H7 (cell line): ENCODE measurements at regions not wholly inside any gene's neighbourhood (a gene's known extent, or its start where the extent isn't known, plus 50 kb on each side); places are given as distances from the start of the nearest gene placed in this dataset.

Experiments
- DNase-seq: peaks from one replicate; pipeline ENCODE4 v3.0.0; 2012
- H3K27me3 ChIP-seq: 2 replicates; pipeline ENCODE4 v1.6.0; 2011; ENCODE audit warnings: mild to moderate bottlenecking, low read length; ENCODE audit not compliant: control insufficient read depth, insufficient read depth
- H3K36me3 ChIP-seq: replicated peaks from 2 replicates; pipeline ENCODE4 v1.5.1; 2011; ENCODE audit warnings: low read length; ENCODE audit not compliant: control insufficient read depth, insufficient read depth
- H3K4me3 ChIP-seq: 2 replicates; pipeline ENCODE4 v1.5.1; 2011; ENCODE audit warnings: low read depth, mild to moderate bottlenecking, control low read depth, low read length, moderate library complexity; ENCODE audit not compliant: insufficient read depth

DNA sequence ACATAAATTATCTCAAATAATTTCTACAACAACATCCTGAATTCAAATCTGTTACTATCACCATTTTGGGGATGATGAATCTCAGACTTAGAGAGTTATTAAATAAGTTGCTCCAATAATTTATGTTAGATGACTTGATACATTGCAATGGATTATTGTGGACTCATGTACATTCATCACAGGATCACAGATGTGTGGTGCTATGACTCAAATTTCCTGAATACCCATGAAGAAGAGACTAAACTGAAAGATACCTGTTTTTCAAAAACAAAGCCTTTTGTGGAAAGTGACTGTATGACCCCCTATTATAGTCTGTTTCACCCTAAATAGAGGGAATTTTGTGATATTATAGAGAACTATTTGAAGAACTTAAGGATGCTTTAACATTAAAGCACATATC is 315.0 kb downstream of the PLA2G4A start:
- Histone ChIP-seq H3K4me3 (no peak overlapping the region), H3K36me3 (no peaks in the 10 kb centered on the region), H3K27me3 (no peaks in the 10 kb centered on the region)
- DNase-seq: no peak

DNA sequence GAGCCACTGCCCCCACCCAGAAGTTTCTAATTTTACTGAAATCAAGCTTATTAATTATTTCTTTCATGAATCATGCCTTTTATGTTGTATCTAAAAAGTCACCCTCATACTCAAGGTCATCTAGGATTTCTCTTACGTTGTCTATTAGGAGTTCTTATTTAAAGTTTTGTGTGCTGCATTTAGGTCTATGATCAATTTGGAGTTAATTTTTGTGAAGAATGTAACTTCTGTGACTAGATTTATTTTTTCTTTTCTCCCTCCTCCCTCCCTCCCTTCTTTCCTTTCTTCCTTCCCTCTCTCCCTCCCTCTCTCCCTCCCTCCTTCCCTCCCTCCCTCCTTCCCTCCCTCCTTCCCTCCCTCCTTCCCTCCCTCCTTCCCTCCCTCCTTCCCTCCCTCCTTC is 317.6 kb downstream of the PLA2G4A start:
- no peaks in the 10 kb centered on the region for H3K27me3 ChIP-seq
- H3K4me3 ChIP-seq: no peak overlapping the region
- no peaks in the 10 kb centered on the region for H3K36me3 ChIP-seq
- no peak for DNase-seq

DNA sequence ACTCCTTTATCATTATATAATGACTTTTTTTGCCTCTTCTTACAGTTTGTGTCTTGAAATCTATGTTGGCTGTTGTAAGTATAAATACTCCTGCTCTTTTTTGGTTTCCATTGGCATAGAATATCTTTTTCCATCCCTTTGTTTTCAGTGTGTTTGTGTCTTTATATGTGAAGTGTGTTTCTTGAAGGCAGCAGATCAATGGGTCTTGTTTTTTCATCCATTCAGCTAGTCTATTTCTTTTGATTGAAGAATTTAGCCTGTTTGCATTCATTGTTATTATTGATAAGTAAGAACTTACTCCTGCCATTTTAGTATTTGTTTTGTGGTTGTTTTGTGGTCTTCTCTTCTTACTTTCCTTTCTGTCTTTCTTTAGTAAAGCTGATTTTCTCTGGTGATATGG is 322.8 kb downstream of the PLA2G4A start:
- Histone ChIP-seq H3K27me3 (no peaks in the 10 kb centered on the region), H3K36me3 (no peaks in the 10 kb centered on the region), H3K4me3 (no peak overlapping the region)
- no peak for DNase-seq

GRCh38 chr1:187153047-187153446 is 324.3 kb downstream of the PLA2G4A start:
- DNase-seq: no peak
- H3K36me3 ChIP-seq: no peaks in the 10 kb centered on the region

DNA sequence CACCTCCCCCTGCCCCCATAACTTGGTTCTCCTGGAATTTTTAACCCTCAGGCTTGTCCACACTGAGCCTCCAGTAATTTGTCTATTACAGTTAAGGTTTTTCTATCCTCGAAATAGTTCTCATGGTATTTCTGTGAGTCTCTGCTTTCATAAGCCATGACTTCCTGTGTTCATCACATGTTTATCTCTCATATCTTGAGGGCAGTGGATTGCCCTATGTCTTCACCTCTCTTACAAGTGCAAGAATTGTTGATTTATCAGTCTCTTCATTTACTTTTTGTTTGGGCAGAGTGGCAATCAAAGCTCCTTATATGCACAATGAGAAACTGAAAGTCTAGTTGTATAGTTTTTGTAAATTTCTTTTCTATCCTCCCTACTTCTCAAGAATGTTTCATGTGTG is 328.4 kb downstream of the PLA2G4A start:
- H3K27me3 ChIP-seq: no peaks in the 10 kb centered on the region
- no peak for DNase-seq
- H3K4me3 ChIP-seq: no peak overlapping the region
- no peaks in the 10 kb centered on the region for H3K36me3 ChIP-seq

More at GRCh38 chr1:187153047-187153446, 324.3 kb downstream of the PLA2G4A start:
- Histone ChIP-seq H3K27me3 (no peaks in the 10 kb centered on the region), H3K4me3 (no peak overlapping the region)

DNA sequence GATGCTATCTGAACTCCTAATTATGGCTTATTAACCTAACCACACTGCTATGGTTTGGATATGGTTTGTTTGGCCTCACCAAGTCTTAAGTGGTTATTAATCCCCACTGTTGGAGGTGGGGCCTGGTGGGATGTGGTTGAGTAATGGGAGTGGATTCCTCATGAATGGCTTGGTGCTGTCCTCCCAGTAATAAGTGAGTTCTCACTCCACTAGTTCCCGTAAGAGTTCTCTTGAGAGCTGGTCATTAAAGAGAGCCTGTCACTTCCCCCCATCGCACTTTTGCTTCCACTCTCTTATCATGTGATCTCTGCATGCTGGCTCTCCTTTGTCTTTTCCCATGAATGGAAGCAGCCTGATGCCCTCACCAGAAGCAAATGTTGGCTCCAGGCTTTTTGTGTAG is 328.8 kb downstream of the PLA2G4A start:
- no peaks in the 10 kb centered on the region for H3K36me3 ChIP-seq
- peak; percentile 2 for DNase-seq
- H3K27me3 ChIP-seq: no peaks in the 10 kb centered on the region
- no peak overlapping the region for H3K4me3 ChIP-seq

GRCh38 chr1:187167555-187167954 is 338.8 kb downstream of the PLA2G4A start:
- Histone ChIP-seq H3K36me3 (no peaks in the 10 kb centered on the region), H3K4me3 (no peak overlapping the region), H3K27me3 (no peaks in the 10 kb centered on the region)
- no peak for DNase-seq

DNA sequence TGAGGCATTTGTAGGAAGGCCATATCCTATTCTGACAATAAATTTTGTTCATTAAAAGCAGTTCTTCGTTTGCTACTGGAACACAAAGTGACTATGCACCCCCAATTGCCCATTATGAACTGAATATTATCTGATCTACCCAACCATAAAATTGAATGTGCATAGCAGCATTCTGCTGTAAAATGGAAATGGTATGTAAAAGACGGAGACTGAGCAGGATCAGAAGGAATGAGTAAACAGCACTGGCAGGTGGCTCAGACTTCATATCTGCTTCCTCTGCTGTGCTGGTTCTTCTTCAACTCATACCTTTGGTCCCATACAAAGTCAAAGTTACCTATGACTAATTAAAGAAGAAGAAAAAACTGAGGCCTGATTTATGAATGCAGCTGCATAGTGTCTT is 339.5 kb downstream of the PLA2G4A start:
- no peaks in the 10 kb centered on the region for H3K36me3 ChIP-seq
- no peak overlapping the region for H3K4me3 ChIP-seq
- H3K27me3 ChIP-seq: no peaks in the 10 kb centered on the region
- DNase-seq: no peak

DNA sequence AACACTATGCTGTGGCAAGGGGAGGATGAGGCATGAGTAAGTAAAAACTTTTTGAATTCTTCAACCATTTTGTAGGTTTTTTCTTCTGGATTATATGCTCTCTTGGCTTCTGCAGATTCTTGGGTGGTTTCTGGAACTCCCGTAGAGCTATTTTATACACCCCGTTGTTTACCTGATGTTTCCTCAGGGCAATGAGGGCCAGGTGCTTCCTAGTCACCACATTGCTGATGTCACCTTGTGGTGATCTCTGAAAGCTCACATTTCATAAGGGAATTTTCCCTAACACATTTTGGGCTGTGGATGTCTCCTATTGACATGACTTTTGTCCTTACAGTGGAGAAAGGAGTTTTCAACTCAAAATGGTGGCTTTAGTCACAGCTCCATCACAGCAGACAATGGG is 356.6 kb downstream of the PLA2G4A start:
- Histone ChIP-seq H3K27me3 (no peaks in the 10 kb centered on the region), H3K4me3 (no peak overlapping the region), H3K36me3 (no peaks in the 10 kb centered on the region)
- DNase-seq: peak; percentile 1

- Histone ChIP-seq H3K27me3 (no peaks in the 10 kb centered on the region), H3K36me3 (no peaks in the 10 kb centered on the region), H3K4me3 (no peak overlapping the region)
- no peak for DNase-seq
Observed at GRCh38 chr1:187197685-187198084, 368.9 kb downstream of the PLA2G4A start.

DNA sequence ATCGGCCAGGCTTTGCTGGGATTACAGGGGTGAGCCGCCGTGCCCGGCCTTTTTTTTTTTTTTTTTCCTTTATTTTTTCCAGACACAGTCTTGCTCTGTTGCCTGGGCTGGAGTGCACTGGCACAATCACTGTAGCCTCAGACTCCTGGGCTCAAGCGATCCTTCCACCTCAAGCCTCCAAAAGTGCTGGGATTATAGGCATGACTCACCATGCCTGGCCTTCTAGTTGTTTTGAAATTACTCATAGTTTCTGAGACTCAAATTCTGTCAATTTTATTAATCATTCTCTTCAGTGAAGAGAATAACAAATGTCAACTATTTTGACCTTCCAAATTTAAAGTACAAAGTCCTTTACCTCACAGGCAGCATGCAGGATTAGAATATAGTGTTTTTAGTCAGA is 374.5 kb downstream of the PLA2G4A start:
- DNase-seq: no peak
- no peaks in the 10 kb centered on the region for H3K27me3 ChIP-seq
- H3K4me3 ChIP-seq: no peak overlapping the region
- no peaks in the 10 kb centered on the region for H3K36me3 ChIP-seq

- Histone ChIP-seq H3K27me3 (no peaks in the 10 kb centered on the region), H3K4me3 (no peak overlapping the region), H3K36me3 (no peaks in the 10 kb centered on the region)
- no peak for DNase-seq
Observed at GRCh38 chr1:187212377-187212776, 383.6 kb downstream of the PLA2G4A start.

- no peaks in the 10 kb centered on the region for H3K27me3 ChIP-seq
- H3K4me3 ChIP-seq: no peak overlapping the region
- no peak for DNase-seq
- H3K36me3 ChIP-seq: no peaks in the 10 kb centered on the region
Observed at GRCh38 chr1:187226396-187226795, 397.6 kb downstream of the PLA2G4A start.

GRCh38 chr1:187228790-187229189 is 400.0 kb downstream of the PLA2G4A start:
- Histone ChIP-seq H3K36me3 (no peaks in the 10 kb centered on the region), H3K27me3 (no peaks in the 10 kb centered on the region), H3K4me3 (no peak overlapping the region)
- DNase-seq: no peak

DNA sequence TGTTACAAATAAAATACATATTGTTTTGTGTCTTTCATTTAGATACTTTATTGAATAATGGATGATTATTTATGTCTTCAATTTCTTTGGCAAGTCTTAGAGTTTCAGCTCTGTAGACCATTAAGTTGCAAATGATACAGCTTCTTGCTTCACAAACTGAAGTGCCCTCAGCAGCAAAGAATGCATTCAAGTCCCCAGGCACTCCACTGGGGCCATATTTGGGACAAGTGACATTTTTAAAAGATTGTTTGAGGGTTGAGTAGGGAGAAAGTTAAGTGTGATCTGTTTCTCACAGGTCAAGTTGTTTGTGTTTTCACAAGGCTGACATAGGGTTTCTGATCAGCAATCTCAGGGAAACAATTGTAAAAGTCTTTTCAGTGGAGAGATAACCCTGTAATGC is 400.7 kb downstream of the PLA2G4A start:
- no peaks in the 10 kb centered on the region for H3K36me3 ChIP-seq
- H3K4me3 ChIP-seq: no peak overlapping the region
- no peaks in the 10 kb centered on the region for H3K27me3 ChIP-seq
- DNase-seq: no peak

GRCh38 chr1:187234706-187235105 is 406.0 kb downstream of the PLA2G4A start:
- no peak for DNase-seq
- Histone ChIP-seq H3K4me3 (no peak overlapping the region), H3K27me3 (no peaks in the 10 kb centered on the region), H3K36me3 (no peaks in the 10 kb centered on the region)
